SKM-1 treated with dmso at 0.1 percent for 144 hours (cell line): ENCODE measurements at regions not wholly inside any gene's neighbourhood (a gene's known extent, or its start where the extent isn't known, plus 50 kb on each side); places are given as distances from the start of the nearest gene placed in this dataset.
"Not testable (repeated sequence)": the region's sequence is repeated elsewhere in the genome, so short reads cannot be mapped to it uniquely, and the experiment has no call there.

Experiments used
- DNase-seq: peaks from one replicate; lab custom pipeline; 2025; ENCODE audit not compliant: unreplicated experiment; lab: John Stamatoyannopoulos, UW

DNA sequence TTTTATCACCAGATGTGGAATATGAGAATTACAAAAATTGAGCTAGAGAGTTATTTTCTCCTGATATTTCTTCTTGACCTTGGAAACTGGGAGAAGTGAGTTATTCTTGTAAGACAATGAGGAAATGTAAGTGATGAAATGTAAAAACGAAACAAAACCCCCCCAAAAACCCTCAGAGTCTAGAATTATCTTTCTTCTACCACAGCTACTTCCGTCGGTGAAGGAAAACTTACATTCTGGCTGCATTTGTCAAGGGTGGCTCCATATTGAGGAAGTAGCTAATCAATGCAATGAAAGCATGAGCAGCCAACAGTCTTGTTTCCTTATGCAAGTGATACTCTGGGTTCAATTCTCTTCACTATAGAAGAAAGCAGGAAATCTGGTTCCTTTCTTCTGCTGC lies 661.7 kb upstream of the CITED2 start:
- peak; percentile 83 for DNase-seq

DNA sequence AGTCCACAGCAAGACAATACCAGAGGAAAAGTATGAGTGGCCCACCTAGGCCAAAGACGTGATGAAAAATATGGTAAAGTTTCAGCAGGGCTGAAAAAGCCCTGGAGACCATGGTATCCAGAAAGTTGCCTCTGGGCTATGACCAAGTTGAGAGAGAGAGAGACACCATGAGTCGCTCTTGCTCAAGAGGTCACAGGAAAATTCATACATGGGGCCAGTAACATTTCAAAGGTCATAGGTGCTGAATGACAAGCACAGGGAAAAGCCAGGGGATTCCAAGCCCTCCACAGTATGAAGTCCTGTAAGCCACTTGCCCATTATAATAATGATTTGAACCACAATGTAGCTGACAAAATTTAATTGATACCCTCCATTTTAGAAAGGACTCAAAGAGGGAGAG lies 657.7 kb upstream of the CITED2 start:
- no peak for DNase-seq

DNA sequence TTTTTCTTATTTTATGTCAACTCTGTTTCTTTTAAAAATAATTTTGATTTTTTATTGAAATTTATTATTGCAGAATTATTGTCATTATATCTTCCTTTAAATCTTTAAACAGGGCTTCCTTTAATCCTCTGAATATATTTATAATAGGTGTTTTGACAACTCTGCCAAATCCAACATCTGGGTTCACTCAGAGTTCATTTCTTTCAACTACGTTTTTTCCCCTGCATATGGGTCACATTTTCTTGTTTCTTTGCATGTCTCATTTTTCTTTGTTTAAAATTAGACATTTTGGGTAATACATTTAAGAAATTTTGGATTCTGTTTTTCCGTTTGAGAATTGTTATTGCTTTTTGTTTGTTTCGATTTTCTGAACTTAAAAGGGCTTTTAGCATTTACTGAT lies 655.1 kb upstream of the CITED2 start:
- no peak for DNase-seq

DNA sequence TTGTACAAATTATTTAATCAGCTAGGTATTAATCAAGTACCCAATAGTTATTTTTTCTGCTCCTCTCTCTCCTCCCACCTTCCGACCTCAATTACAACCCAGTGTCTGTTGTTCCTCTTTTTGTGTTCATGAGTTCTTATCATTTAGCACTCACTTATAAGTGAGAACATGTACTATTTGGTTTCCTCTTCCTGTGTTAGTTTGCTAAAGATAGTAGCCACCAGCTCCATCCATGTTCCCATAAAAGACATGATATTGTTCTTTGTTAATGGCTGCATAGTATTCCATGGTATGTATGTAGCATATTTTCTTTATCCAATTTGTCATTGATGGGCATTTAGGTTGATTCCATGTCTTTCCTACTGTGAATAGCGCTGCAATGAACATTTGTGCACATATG lies 652.8 kb upstream of the CITED2 start:
- DNase-seq = no peak

DNA sequence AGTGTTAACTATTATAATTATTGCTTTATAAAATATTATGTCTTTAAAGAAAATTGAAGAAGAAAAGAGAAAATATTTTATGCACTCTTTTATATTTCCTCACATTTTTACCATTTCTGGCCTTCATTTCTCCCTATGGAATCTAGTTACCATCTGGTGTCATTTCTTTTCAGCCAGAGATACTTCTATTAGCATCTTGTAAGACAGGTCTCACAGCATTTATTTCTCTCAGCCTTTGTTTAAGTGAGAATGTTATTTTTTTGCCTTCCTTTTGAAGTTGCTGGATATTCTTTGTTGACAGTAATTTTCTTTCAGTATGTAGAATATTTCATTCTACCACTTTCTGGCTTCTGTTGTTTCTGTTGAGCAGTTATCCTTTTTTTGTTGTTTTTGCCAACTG lies 652.1 kb upstream of the CITED2 start:
- DNase-seq = no peak

DNA sequence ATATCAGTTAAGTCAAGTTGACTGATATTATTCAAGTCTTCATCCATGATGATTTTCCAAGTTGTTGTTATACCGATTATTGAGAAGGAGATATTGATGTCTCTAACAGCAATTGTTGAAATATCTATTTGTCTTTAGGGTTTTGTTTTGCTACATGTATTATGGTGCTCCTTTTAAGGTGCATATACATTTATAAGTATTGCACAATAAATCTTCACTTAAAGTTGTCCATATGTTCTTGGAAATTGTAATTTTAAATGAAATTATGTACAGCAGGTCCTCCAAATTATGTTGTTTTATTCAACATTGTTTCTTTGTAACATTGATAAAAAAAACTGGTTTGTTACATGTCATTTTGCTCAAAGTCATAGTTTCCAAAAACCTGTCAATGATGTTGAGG lies 650.7 kb upstream of the CITED2 start:
- DNase-seq = no peak

DNA sequence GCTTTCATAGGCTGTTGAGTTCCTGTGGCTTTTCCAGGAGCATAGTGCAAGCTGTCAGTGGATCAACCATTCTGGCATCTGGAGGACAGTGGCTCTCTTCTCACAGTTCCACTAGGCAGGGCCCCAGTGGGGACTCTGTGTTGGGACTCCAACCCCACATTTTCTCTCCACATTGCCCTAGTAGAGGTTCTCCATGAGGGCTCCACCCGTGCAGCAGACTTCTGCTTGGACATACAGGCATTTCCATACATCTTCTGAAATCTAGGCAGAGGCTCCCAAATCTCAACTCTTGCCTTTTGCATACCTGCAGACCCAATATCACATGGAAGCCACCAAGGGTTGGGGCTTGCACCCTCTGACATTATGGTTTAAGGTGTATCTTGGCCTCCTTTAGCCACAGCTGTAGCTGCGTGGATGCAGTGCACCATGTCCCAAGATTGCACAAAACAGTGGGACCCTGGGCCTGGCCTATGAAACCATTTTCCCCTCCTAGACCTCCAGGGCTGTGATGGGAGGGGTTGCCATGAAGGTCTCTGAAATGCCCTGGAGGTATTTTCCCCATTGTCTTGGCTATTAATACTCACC lies 645.9 kb upstream of the CITED2 start:
- DNase-seq = no peak

DNA sequence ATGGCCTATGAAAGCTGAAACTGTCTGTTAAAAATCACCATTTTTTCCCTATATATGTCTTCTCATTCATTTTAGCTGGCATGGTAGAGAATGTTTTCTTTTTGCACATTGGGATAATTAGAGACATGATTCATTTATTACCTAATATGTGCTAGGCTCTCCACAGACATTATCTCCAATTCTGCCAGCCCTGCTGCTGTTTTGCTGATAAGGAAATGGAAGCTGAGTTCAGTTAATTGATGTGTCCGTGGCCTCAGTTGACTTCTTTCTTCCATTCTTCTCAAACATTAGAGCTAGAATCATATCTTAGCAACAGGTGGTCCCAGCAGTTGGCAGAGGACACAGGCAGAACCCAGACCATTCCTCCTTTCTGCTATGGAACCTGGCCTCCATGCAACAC lies 644.1 kb upstream of the CITED2 start:
- no peak for DNase-seq

DNA sequence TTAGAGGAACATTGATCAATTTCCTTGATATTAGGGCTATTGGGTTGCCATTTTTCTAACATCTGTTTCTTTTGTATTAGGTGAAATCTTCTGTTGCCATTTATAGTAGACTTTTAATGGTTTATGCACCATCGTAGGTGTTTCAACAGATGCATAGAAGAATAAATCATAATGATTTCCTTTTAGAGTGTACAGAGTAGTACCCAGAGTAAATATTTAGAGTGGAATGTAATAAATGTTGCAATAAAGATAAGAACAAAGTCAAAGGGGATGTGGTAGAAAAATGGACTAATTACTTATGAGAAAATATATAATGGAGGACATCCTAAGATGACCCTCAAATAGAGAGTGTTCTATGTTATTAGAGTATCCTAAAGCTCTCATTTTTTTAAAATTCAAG lies 643.0 kb upstream of the CITED2 start:
- no peak for DNase-seq

DNA sequence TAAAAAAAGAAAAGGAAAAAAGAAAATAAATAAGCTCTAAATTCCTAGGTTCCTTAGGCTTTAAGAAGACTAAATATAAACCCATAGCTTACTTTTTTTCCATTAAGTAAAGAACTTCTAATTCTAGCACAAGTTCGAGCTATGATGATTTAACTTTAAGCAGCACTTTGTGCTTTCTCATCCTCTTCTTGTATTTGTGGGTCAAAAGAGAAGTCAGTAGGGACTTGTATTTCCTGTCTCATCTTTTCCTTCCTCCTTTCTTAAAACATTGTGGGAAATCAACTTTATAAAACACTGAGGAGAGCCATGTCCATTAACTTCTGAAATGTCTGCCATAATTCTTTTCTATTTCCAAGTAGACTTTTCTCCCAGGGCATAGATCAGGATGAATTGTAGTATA lies 637.7 kb upstream of the CITED2 start:
- peak; percentile 30 for DNase-seq

DNA sequence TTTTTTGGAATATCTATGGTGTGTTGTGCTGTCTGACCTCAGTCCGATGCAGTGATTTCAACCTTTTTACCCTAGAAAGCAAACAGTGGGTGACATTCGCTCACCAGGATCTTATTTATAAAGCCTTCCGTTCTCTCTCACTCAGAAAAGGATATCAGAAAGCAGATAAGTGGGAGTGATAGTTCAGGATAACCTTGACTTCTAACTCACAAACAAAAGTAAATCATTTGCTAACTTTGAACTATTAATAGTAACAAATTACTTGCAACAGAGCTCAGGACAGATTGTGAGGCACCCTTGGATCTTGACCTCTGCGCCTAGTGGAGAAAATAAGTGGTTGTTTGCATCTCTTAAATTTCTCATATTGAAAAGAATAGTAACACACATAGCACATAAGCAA lies 637.1 kb upstream of the CITED2 start:
- no peak for DNase-seq

DNA sequence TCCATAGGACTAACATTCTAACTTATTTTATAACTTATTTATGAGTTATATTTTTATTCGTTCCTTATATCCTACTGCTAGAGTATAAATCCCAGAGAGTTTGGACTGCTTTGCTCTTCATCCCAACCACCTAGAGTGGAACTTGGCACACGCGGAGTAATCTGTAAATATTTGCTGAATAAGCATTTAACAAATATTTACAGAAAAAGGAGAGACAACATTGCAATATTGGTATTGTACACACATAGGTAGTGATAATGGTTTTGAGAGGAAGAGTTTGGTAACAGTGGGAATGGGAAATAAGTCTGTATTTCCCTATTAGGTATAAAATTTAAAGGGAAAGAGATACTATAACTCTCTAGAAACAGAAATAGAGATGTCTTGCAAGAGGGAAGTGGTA lies 634.8 kb upstream of the CITED2 start:
- DNase-seq = no peak

DNA sequence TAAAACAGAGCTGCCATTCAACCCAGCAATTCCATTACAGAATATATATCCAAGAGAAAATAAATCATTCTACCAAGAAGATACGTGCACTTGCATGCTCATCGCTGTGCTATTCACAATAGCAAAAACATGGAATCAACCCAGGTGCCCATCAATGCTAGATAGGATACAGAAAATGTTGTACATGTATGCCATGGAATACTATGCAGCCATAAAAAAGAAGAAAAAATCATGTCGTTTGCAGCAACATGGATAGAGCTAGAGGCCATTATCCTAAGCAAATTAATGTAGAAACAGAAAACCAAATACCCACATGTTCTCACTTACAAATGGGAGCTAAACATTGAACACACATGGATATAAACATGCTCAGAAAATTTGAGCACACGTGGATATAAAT lies 633.1 kb upstream of the CITED2 start:
- no peak for DNase-seq

DNA sequence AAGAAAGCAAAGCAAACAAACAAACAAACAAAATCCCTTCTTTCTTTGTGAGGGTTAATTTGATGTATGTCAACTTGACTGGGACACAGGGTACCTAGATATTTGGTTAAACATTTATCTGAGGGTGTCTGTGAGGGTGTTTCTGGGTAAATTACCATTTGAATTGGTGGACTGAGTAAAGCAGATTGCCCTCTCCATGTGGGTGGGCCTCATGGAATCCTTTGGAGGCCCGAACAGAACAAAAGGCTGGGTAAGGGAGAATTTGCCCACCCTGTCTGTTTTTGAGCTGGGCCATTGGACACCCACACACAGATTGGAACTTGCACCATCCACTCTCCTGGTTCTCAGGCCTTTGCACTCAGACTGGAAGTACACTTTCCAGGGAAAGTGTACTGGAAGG lies 628.8 kb upstream of the CITED2 start:
- no peak for DNase-seq

DNA sequence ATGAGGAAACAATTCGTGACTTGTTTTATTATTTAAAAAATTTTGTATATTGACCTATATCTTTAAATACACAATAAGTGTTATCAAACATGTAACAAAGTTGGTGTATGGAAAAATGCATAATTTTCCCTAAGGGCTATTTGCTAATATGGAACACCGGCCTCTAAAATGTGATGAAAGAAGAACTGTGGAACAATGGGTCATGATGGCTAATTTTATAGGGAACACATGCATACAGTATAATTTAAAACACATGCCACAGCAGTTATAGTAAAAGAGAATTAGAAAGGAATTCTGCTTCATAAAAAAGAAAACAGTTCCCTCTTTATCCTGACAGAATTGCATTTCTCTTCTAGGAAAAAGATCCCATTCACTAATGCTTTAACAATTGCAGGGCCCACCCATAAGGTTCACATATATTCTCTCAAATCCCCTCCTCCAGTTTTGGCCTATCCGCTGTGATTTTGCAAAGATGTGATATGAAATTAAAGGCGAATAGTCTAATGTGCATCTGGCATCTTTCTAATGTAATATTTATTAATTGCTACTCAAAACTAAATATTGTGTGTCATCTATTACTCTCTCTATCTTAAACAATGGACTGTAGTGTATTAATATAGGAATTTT lies 628.1 kb upstream of the CITED2 start:
- no peak for DNase-seq

DNA sequence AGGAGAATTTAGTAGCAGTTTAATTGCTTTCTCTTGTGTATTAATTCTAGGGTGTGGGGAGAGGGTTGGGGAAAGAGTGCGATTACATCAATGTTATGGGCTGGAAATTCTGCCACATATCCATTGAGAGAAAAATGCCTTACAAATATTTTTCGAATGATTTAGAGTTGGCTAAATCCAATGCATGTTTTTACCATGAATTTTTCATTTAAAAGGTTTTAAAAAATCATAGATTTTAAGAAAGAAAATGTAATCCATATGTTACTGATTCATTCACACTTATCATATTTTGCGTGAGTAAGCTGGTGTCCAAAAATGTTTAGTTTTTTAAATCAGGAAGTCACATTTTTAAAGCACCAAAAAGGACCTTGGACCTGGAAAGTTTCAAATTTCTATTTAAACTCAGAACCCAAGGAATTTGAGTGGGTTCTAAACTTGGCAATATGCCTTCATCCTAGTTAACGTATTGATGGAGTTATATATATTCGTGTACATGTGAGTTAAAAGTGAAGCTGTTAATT lies 627.4 kb upstream of the CITED2 start:
- DNase-seq = no peak

DNA sequence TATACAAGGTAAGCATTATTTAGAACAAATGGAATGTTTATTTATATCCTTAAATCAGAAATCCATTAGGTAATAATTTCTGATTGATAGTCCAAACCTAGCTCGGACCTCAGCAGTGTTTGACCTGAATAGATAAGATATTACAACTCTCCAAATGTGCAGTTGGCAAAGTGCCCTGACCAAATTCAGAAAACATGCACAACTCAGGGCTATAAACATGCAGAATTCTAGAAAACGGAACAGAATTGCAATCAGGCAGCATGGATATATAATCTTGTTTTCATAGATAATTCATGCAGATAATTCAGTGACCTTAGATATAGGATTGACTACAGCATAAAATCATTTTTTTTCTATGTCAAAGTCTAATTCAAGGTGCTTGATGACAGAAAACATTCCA lies 626.6 kb upstream of the CITED2 start:
- no peak for DNase-seq

DNA sequence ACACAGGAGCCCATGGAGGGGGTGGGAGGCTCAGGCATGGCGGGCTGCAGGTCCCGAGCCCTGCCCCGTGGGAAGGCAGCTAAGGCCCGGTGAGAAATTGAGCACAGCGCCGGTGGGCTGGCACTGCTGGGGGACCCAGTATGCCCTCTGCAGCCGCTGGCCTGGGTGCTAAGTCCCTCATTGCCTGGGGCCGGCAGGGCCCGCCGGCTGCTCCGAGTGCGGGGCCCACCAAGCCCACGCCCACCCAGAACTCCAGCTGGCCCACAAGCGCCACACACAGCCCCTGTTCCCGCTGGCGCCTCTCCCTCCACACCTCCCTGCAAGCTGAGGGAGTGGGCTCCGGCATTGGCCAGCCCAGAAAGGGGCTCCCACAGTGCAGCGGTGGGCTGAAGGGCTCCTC lies 625.2 kb upstream of the CITED2 start:
- DNase-seq = not testable (repeated sequence)

DNA sequence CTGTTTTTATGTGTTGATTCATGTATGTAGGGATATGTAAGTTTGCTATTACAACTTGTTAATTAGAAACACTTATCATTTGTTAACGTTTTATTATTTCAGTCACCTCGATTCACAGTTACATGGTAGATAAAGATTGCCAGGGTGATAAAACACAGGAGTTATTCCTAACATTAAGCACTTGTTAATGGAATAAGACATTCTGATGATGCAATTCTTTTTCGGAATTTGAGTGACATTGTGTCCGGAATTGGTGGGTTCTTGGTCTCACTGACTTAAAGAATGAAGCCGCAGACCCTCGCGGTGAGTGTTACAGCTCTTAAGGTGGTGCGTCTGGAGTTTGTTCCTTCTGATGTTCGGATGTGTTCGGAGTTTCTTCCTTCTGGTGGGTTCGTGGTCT lies 624.0 kb upstream of the CITED2 start:
- DNase-seq = not testable (repeated sequence)

DNA sequence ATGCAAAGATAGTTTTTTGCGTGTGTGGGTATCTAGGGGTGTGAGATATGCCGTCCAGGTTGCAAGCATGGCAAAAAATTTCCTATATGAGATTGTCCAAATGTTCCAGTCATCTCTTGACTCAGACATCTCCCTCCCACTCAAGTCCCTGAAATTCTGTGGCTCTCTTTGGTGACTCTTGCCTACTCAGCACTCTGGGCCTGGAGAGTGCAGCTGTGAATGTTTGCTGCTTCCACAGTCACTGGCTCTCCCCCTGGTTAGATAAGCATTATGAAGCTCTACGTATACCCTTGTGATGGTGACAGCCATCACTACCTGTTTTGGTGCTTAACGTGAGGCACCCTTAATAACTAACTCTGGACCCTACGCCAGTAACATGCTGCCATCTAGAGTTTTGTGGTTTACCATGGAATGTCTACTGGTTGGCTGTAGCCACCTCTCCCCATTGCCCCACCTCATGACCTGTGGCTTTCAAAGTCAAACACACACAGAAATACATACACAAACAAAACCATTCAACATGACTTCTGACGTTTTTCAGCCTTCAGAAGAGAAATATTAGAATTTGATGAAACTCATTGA lies 621.9 kb upstream of the CITED2 start:
- no peak for DNase-seq

DNA sequence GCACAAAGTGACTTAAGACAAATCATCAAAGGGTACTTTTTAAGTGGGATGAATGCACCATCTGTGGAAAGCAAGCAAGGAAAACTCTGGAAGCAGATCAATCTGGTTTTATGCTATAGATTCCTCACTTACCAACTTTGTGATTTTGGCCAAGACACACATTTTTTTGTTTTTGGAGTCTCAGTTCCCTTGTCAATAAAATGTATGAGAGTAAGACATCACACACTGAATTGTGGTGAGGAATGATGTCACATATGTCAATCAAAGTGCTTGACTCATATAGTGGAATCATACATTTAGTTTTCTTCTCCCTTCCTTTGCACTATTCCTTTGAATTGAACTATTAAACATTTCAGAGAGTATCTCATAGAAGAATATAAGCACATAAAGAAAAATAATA lies 620.5 kb upstream of the CITED2 start:
- no peak for DNase-seq

DNA sequence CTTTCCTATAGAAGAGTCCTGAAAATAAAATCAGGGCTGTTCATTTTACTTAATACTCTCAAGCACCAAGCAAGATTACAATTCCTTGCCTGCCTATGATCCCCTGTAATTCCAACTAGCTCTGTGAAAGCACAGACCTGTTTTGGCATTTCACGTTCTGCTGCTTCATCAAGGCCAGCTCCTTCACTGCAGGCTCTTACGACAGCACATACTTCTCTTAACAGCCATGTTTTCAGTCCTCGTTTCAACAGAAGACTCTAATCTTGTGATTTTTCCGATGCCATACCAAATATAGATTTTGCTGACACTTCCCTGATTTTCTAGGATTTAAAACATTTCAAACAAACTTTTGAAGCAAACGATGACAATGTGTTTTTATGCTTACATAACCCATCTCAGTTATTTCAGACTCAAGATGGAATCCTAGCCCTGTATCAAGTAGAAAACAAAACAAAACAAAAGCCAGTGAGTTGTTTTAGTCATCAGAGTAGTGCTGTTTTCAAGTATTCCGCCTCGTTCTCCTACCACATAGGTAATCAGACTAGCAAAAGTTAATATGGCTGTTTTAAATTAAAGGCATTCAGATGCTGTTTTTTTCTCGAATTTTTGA lies 616.5 kb upstream of the CITED2 start:
- DNase-seq = no peak
